NCI-H345 (cell line): ENCODE measurements at regions not wholly inside any gene's neighbourhood (a gene's known extent, or its start where the extent isn't known, plus 50 kb on each side); places are given as distances from the start of the nearest gene placed in this dataset.

ENCODE experiments used
- DNase-seq: peaks from one replicate; lab custom pipeline; 2025; lab: John Stamatoyannopoulos, UW

DNA sequence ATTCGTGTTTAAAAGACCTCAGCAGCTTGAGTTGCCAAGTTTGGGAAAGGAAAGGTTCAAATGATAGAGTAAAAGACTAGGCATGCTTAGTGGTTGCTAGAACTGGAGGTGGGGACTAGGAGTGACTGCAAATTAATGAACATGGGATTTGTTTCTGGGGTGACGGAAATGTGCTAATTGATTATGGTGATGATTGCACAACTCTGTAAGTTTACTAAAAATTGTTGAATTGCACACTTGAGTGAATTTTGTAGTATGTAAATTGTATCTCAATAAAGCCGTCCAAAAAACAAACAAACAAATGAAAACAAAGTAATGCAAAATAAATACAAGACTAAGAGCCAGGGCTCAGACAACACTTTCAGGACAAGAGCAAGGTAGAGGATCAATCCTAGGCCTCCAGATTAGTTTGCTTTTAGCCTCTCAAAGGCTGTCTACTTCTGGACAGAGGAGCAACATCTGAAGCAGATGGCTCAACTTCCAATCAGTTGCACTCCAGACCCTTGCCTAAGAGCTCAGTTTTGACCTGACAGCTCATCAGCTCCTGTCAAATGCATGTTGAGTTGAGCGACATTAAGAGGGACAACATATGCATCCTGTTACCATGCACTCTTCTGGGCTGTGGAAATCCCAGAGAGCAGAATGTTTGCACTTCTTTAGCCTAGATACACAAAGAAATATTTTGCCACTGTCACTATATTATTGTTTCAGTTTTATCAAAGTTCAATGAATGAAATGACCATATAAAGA is 111.2 kb upstream of the ASIC2 start:
- no peak for DNase-seq

DNA sequence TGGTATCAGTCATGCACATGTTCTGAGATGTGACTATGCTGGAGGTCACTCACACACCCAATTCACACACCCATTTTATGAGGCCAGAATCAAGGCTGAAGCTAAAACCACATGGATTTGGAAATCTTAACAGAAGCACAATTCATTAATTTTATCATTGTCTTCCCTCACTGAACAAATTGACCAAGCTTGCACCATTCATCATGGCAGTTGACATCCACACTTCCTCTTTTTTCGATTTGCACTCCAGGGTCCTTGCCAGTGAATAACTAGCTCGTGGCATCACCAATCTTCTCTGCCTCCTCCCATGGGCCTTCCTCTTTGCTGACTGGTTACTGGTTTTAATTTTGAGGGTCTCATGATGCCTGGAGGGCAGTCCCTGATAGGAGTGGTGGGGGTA is 123.0 kb upstream of the ASIC2 start:
- no peak for DNase-seq

DNA sequence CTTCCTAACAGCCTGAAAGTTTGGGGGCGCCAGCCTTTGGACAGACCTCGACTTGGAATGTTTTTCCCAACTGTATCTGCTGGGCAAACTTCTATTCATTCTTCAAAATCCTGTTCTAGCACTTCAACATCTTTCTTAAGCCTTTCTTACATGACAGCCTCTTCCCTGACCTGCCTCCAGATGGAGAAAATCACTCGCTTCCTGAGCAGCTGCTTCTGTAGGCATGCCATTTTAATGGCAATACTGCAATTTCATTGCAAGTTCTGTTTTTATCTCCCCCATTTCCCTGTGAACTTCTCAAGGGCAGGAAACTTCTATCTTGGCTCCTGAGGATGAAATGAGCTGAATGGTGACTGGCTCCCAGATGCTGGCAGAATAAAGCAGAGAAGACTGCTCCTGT is 128.8 kb upstream of the ASIC2 start:
- no peak for DNase-seq

DNA sequence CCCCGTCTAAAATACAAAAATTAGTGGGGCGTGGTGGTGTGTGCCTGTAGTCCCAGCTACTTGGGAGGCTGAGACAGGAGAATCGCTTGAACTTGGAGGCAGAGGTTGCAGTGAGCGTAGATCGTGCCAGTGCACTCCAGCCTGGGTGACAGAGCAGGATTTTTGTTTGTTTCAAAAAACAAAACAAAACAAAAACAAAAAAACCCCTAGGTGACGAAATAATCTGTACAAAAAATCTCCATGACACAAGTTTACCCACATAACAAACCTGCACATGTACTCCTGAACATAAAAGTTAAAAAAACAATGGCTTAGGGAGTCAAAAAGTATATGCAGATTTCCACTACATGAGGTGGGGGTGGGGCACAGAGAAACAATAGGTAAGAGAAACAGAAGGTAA is 140.5 kb upstream of the ASIC2 start:
- DNase-seq: no peak

DNA sequence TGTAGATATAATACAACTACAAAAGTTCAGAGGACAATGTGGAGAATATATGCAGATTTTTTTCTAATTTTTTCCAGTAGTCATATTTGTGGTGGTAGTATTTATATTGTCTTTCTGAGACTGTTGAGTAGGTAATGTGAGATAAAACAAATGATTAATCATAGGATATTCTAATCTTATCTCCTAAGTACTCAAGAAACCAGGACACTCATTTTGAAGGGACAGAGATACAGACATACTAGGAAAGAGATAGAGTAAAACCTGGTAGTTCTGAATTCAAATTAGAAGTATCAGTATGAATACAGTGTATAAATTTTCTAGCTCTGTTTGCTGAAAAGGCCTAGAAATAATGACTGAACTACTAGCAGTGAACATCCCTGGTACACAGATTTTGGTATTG is 141.7 kb upstream of the ASIC2 start:
- DNase-seq: no peak

DNA sequence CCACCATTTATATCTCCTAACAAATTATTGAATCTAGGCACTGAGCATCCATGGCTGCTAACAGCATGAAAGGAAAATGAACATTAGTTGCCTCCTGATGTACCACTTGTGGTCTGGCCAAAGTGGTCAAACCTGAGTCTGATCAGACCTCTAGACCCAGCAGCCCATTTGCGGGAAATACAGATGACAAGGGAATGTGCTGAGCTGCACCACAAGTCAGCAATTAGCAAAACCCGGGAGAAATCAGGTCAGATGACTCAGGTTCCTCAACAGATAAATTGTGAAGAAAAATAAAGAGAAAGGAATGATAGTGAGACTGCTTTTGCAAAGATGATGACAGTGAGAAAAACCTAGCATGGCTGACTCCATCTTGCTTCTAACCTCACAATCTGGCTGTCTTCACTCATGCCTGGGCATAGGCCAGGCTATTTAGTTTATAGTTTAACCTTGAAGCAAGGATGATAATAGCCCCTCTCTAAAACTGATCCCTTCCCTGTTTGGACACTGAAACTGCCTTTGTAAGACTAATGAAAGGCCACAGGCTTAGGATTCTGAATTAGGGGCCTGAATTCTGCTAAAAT is 142.7 kb upstream of the ASIC2 start:
- DNase-seq: no peak

DNA sequence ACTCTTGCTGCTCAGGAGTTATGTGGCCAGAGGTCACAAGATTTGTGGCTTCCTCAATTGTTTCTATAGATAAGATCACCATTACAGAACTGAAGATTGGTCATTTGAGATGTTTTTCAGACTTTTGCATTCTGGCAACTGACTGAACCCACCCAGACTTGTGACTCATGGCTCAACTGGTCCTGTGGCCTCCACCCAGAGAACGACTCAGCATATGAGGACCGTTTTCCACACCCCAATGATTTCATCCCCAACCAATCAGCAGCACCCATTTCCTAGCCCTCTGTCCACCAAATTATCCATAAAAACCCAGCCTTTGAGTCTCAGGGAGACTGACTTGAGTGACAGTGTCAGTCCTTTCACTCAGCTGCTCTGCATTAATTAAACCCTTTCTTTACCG is 143.2 kb upstream of the ASIC2 start:
- DNase-seq: no peak

DNA sequence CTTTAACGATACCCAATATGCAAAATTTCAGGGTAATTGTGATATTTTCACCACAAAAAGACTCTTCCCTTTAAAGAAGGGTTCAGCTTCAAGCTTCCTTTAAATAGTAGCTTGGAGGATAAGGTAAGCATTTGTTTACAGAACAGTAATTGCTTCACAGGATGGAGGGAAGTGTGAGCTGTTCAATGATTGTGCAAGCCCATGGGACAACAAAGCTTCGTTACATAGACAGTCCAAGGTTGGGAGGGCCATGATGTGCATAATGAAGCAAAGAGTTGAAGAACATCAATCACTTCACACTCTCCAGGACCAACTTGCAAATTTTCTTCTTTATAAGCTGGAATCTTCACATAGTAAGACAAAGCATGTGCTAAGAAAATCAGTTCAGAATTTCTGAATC is 145.0 kb upstream of the ASIC2 start:
- no peak for DNase-seq

DNA sequence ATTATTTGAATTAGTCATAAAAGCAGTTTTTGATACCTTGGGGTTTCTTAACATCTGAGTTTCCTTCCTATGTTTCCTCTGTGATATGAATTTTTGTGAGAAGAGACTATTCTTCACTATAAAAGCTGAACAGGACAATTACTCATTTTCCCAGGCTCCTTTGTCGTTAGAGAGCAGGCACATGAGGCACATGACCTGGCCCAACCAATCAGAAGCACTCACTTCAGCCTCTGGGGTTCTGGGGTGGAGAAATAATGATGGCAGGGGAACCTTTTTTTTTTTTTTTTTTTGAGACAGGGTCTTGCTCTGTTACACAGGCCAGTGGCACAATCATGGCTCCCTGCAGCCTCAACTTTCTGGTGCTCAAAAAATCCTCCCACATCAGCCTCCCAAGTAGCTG is 145.5 kb upstream of the ASIC2 start:
- no peak for DNase-seq

DNA sequence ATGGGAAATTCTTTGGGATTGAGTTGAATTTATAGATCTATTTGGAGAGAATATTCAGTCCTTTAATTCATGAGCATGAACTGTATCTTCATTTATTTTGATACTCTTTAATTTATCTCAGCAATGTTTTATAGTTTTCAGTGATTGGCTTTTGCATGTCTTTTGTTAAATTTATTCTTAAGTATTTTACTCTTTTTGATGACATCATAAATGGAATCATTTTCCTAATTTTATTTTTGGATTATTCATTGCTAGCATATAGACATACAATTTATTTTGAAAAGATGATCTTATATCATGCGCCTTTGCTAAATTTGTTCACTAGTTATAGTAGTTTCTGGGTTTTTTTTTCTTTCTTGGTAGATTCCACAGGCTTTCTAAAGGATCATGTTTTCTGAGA is 149.2 kb upstream of the ASIC2 start:
- DNase-seq: no peak

DNA sequence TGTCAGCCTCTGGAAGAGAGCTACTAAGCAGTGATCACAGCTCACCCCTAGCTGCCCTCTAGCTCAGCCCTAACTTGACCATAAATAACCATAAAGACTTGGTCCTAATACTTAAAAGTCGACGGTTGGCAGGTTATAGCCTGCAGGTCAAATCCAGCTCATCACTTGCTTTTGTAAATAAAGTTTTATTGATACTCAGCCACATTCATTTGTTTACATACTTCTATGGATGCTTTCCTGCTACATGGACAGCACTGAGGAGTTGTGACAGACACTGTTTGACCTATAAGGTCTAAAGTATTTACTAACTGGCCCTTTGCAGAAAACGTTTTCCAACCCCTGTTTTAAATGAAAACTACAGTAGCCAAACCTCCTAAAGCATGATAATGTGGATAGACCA is 151.6 kb upstream of the ASIC2 start:
- no peak for DNase-seq

DNA sequence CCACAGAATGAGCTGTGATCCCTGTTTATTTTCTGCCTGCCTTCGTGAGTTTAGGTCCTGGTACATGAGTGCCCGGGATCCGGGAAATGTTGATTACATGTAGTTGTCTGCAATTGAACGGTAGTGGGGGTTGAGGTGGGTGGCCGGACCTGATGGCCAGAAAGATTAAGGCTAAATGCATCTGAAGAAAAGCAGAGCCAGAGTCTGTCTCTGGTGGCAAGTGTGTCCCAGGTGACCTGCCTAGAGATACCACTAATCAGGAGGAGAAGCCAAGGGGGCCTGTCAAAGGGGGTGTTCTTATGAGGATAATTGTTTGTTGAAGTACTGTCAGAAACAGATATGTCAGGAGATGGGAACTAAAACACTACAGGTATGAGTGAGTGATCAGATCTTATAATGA is 154.0 kb upstream of the ASIC2 start:
- no peak for DNase-seq

DNA sequence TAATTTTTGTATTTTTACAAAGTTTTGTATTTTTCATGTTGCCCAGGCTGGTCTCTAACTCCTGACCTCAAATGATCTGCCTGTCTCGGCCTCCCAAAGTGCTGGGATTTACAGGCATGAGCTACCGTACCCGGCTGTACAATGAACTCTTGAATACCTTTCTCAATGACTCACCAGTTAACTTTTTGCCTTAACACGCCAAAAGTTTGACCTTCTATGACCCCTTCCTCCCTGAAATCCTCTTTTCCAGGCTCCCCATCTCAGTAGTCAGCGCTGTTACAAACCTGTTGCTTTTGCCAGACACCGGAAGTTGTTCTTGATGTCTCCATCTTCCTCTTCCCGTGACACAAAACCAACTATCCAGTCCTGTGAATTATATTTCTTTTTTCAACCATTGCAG is 158.1 kb upstream of the ASIC2 start:
- no peak for DNase-seq

DNA sequence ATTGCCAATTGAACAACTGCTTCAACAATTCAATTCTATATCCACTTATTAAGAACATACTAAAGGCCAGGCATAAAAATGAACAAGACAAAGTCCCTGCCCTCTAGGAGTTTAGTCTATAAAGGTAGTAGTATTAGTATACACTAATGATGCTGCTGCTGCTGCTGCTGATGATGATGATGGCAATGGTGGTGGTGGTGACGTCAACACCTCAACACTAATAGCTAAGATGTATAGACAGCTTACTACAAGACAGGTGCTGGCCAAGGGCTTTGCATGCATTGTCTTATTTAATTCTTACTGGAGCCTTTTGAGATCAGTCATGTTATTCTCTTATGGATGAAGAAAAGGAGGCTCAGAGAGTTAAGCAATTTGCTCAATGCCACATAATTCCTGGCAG is 164.4 kb upstream of the ASIC2 start:
- no peak for DNase-seq

DNA sequence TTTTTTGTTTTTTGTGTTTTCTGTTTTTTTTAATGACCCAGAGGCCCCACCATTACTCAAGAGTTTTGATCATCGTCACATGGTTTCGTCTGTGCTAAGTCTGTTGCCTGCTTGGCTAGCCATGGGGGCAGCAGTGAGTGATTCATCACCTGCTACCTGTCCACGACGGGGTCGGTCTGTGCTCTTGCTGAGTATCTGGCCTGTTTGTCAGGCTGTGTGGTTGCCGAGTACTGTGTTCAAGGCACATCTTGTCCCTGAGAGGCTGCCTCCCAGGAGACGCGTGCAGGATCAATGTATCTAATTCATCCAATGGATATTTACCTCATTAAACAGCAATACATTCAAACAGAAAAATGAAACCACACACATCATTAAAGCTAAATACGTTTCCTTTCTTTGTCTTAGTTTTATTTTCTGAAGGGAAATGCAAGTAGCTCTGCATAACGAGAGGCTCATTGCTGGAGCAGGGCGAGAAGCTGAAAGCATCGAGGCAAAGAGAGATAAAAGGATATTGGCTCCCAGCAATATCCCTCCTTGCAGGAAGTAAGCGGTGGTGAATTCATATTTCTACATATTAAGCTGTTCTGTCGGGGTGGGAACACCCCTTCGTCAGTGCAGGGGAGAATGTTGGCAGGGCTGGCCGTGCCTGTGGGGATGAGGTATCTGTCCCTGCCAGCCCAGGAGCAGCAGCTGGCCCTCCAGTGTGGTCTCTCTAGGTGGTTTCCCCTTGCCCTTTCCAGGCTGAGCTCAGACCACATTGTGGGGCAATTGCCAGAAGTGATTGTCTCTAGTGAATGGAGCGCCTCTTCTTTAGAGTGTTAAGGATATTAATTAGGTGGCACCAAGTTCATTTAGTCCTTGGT is 166.2 kb upstream of the ASIC2 start:
- no peak for DNase-seq

DNA sequence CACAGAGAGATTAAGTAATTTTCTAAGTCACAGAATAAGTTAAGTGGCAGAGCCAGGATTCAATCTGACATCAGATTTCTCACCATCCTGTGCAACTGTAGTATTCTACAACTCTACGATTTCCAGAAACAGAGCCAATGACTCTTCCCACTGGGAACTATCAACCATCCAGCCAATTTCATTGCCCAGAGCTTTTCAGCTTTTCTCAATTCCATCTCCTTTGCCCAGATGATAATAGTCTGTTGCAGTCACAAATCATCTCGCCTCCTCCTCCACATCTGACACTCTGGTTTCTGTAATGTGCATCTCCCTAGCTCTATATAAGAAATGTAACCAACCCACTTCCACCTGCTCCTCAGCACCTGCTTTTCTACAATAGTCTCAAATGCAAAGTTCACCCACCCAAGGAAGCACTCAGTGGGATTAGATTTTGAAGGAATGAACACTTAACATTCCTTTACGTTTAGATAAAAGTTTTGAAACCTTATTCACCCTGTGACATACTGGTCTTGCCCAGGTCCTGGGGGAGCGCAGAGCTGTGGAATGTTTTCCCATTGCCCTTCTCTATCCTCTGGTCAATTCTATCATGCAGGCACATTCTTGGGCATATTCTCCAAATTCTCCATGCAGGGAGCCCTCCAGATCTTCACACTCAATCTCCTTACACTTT is 167.8 kb upstream of the ASIC2 start:
- no peak for DNase-seq

DNA sequence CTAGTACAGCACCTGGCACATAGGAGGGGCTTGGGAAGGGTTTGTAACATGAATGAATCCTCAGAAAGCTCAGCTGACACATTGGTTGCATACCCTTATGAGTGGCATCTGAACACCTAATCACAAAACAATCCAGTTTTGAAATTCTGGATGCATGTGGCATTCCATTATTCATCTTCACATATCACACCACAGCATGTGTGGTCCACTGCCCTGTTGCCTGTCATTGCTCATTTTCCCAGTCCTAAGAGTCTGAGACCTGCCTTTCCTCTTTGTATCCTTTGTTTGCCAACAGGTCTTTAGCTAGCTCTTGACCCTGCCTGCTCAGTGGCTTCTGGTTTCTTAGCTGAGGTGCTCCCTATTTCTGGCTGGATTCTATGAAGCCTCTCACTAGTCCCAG is 170.8 kb upstream of the ASIC2 start:
- DNase-seq: no peak

DNA sequence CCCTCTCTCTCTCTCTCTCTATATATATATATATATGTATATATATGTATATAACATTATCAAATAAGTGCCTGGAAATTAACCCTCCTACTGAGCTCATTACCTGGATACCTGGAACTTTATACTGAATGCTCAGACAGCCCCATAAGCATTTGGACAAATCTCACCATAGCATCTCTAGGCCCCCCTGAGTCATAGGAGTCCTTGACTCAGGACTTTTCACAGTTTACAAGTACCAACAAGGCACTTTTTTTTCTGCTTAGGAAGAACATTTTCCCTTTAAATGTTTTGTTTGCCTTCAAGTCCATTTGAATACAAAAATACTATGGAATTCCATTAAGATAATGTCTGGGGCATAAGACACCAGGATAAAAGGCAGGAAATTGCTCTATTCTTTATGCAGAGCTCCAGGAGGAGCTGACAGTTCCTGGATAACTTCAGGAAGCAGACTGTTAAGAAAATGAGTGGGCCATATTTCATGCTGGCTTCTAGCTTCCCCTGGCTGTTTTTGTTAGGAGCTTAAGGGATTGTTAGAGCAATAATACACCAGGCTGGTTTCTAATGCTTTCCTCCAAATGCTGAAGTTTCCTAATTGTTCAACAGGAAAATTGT is 171.7 kb upstream of the ASIC2 start:
- DNase-seq: no peak

DNA sequence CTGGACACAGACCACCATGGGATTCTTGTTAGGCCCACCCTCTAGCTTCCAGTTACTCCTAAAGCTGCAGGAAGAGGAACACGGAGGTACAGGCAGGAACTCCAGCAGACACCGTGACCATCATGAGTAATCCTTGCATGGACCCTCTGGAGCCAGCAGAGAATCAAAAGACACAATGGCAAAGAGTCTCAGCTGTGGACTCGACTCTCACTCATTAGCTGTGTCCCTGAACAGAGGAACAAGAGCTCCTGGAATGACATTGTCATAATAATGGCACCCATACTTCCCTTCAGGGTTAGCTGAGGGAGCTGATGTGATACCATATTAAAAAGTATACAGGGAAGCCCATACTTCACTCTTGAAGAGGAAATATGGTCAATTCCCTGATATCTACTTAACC is 176.3 kb upstream of the ASIC2 start:
- DNase-seq: no peak

DNA sequence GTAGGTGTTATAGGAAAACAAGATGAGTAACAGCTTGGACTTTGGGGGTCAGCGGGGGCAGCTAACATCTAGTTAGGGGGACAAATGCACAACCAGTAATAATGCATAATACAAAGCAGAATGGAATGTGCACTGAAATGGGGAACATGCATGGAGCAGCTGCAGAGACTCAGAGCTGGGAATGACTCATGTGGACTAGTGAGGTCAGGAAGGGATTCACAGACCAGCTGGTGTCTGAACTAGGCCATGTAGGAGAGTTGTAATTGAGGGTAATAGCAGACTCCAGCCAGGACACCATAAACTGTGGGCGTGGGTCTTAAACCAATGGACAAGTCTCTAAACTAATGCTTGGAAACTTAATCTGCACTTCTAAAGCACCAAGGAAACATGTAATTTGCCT is 176.8 kb upstream of the ASIC2 start:
- DNase-seq: no peak

DNA sequence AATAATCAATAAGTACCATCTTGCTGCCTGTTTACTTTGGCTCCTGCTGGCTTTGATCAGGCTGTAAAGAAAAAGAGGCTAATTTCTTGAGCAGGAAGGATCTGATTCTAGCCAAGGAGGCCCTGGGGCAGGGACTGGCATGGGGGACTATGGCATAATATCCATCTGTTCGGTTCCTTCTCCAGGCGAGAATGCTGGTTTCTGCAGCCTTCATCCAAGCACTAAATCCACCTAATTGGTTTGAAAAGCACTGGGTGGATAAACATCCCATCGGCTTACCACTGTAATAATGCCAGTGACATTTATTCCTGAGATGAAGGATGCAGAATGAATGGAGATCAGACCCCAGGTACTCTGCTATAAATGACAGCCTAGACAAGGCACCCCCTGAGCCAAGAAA is 180.0 kb upstream of the ASIC2 start:
- DNase-seq: no peak

DNA sequence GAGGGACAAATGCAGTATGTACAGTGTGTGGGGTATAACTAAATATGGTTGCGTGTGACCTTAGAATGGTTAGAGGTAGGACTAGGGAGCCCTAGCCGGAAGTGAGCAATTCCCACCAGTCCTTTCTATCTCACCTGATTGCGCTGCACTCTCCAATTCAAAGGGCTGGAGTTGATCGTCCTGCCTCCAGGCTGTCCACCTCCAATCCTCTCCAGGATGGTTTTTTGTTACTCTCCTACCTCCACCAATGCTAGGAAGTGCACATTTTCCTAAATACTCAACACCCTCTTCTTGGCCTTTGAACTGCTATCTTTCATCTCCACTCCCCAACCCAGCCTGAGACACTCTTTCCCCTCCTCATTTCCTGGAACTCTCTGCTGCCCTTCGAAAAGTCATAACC is 181.7 kb upstream of the ASIC2 start:
- DNase-seq: no peak
